ENCODE measurements at regions not wholly inside any gene's neighbourhood (a gene's known extent, or its start where the extent isn't known, plus 50 kb on each side); places are given as distances from the start of the nearest gene placed in this dataset.

DNA sequence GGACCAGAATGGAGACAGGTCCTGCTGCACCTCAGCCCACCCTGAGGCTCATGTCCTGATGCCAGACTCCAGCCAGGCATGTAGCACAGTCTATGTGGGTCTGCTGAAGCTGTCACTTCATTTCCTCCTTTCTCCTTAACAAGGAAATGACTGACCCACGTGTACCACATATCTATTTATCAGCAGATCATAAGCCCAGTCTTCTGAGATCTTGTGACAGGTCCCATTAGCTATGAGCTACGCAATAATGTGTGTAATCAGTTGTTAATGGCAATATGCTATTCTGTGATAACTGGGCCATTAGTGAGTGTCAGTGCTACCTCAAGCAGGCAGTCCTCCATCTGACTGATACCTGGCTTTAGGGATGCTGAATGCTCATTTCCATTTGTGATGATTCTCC lies 615.3 kb downstream of the BCL11A start:
- ATAC-seq (no peak), DNase-seq (ENCODE audit: low spot score) (no peak)

DNA sequence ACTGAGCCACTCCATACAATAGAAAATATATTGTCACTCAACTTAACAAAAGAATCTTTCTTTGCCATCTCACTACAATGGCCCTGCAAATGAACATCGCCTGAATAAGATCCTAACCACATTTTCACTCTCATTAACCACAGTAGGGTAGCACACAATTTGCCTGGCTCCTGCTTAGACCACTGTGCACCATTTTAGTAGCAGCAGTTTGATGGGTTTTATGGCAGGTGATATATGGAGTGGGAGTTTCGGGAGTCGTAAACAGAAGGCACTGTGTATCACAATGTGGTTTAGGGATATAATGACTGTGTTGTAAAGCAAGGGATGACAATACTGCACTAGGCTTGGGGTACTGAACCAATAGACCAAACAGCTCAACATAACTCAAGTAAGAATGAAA lies 617.4 kb downstream of the BCL11A start:
- ATAC-seq, result no peak
- no peak for DNase-seq (ENCODE audit: low spot score)

DNA sequence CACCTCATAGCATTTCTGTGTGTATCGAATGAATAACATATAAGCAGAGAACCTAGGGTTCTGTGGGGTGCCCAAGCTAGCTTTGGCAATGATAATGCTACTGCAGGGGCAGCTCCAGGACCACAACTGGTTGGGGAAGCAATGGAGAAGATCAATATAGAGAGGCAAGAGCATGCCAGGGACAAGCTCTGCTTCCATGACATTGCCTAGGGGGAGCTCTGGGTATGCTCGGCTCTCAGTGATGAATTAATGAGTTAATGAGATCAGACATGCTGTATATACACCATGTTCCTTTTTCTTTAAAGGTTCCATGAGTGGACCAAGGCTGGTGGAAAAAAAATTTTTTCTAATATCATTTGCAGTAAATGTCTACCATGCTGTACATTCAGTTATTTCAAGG lies 618.4 kb downstream of the BCL11A start:
- DNase-seq (ENCODE audit: low spot score) (no peak), ATAC-seq (no peak)

DNA sequence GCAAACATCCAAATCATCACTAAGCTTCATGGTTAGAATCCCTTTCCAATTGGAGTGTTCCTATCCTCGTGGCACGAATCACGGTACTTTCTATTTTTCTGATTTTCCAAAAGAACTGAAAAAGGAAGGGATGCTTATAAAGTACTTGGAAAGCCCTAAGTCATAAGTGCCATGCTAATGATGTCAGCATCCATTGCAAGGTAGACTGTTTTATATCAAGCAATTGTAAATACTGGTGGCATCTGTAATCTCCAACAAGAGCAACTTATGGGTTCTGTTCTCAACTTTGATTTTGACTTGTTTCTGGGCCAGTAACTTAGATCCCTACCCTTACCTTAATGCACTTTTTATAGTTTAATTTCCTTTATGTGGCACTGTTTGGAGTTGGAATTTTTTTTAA lies 619.5 kb downstream of the BCL11A start:
- ATAC-seq (no peak), DNase-seq (ENCODE audit: low spot score) (no peak)

DNA sequence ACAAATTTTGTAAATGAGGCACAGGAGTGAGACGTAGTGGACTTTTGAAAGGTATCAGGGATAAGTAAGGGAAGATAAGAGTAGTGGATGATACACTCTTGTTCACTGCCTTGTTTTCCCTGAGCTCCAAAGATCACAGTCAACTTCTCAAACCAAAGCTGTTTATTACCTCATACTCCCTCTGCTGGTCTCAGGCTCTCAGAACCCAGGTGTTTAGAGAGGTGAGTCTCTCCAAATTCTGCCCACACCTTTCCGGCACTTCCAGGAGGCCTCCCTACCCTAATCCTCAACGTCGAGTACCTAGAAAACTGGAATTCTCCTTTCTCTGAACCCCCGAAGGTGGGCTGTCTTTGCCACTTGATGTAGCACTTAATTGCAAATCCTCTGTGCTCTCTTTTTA lies 621.1 kb downstream of the BCL11A start:
- ATAC-seq (no peak), DNase-seq (ENCODE audit: low spot score) (no peak)

DNA sequence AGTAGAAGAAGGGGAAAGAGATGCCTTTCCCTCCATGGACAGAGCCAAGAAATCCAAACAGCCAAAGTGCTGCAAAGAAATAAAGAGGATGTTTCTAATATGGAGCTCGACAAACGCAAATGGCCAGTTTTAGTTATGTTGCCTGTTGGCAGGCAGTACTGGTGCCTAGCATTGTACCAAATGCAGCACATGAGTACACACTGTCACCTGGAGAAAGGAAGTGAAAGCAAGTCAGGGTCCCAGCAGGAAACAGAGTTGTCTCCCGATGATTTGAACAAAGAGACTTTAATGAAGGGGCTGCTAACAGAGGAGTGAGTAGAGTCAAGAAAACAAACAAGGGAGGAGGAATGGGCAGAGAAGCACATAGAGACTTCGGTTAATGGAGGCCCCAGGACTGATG lies 623.0 kb downstream of the BCL11A start:
- ATAC-seq (no peak), DNase-seq (ENCODE audit: low spot score) (no peak)

DNA sequence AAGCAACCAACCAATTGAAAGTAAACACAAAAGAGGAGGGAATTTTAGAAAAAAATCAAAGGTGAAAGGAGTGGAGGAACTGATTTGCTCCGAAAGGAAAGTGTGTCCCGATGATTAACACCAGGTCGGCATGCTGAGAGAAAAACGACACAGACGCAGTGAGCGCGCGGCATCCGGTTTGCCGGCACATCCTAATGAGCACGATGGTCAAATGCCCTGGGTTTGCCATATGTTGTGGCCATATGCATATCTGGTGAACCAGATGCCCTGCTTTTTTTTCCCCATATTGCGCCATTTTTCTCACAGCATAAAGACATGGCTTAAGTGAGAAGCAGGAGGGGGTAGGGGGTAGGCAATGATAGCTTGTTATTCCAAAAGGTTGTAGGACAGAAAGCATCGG lies 626.7 kb downstream of the BCL11A start:
- DNase-seq (ENCODE audit: low spot score), result no peak
- no peak for ATAC-seq

DNA sequence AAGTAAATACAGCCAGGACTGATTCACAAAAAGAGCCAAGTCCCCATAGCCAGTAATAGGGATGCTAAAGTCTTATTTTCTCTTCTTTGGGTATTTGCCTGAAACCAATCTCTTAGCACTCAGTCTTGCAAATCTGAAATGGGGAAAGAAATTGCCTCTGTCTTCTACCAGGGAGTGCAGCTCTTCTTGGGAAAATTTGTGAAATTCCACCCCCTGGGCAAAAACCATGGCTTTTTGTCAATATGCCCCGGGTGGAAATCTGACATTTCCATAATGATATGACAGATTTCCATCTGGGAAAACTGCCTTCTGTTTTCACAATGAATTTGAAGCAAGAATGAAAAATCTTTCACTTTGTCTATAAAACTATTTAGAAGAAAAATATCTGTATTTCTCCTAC lies 628.1 kb downstream of the BCL11A start:
- DNase-seq (ENCODE audit: low spot score), result no peak
- ATAC-seq, result no peak

DNA sequence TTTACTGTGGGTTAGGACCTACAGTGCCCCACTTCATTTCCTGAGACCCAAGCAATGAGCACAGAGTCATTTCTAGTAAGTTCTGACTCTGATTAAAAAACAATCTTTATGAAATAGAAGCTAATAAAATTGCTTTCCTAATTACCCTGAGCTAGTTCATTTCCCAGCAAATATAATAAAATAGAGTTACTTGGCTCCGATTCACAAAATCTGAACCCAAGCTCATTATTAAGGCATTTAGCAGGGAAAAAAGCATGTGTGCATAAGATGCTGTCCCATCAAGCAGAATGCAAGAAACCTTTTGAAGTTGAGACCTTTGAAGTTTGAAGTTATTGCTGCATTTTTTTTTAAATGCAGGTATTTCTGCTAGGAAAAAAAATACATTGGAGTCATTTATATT lies 629.1 kb downstream of the BCL11A start:
- DNase-seq (ENCODE audit: low spot score) (no peak), ATAC-seq (no peak)

DNA sequence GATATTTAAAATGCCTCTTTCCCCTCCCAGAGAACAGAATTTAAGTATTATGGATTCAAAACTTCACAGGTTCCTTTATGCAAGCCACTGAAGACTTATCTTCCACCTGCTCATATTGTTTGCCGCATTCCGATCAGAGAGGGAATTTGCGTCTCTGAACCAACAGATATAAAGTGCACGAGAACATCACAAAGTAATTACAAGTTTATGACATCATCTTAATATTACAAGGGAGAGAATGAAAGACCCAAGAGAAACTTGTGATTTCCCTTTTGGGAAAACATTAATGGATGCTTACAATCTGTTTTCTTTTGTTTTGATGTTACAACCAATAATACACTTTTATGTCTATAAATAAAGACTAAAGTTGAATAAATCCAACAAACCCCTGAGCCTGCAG lies 631.0 kb downstream of the BCL11A start:
- ATAC-seq (no peak), DNase-seq (ENCODE audit: low spot score) (no peak)

DNA sequence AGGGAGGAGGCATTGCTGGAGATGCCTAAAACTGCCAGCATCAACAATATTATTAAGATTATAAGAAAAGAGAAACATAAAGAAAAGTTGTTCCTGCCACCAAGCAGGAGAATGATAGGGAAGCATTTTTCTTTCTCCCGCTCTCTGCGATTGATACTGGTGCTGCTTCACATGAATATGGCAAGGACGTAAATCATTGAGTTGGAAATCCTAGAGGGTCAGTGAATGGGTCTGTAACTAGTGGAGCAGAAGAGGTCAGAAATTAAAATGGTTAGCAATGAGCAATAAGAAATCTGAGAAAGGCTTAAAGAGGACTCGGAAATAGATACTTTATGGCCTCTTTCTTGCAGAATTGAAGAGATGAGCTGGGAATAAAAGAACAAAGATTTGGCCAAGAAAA lies 631.7 kb downstream of the BCL11A start:
- no peak for ATAC-seq
- no peak for DNase-seq (ENCODE audit: low spot score)

DNA sequence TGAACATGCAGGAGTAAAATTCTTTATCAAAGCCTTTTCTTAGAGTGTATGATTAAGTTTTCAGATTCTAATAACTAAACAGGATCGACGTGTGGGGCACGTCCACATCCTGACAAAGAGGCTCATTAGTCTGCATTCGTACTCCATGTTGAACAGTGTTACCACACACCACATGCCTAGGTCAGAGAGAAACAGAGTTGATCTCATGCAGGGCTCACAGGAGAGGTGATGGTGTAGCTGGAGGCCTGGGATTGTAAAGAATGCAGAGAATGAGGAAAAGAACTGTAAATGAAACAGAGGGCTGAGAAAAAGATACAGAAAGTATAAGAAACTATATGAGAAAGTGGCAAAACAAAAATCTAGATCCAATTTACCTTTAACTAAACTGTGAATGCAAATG lies 632.5 kb downstream of the BCL11A start:
- ATAC-seq (no peak), DNase-seq (ENCODE audit: low spot score) (no peak)

DNA sequence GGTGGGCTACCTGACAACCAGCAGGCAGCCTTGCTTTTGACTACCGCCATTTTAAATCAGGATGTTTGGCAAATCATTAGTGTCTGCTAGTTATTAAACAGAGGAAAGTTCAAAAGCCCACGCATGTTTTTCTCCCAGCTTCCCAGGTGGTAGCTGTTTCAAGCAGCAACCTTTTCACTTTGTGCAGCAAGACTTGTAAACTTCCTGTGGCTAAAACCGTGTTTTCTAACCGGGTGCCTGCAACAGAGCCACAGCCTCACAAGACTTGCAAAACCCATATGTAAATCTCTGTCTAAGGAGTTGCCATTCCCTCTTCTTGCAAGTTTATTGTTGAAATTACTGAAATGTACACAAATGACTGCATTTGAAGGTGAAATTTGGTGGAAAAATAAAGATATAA lies 633.1 kb downstream of the BCL11A start:
- ATAC-seq (no peak), DNase-seq (ENCODE audit: low spot score) (no peak)

DNA sequence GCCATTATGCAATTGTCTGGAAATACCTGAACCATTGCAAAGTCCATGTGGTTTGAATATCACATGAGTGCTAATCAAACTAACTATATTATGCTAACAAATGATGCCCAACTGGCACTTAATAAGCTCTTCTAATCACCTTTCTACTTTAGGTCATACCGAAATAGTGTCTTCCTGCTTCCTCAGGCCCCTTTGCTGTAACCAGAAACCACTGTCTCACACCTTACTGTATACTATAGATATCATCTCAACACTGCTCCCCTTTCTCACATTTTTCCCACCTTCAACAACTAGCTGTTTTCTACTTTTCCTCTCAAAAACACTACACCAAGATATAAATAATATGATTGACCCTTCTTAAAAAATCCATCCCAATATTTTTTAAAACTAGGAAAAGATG lies 633.9 kb downstream of the BCL11A start:
- ATAC-seq, result no peak
- DNase-seq (ENCODE audit: low spot score), result no peak

DNA sequence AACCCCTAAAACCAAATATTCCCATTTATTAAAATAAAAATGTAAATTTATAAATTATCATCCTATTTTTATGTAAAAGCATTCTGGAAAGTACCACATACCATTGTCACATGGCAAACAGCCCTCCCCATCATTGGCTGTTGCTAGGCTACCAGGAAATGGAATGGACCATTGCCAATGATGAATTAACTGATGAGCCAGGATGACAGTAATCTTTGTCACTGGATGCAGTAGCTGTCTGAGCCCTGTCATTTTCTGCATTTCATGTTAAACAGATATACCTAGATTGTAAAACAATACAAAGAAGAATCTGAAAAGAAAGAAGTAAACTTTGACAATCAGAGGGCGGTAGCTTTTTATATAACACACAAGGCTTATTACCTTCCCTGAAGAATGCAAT lies 641.4 kb downstream of the BCL11A start:
- ATAC-seq (no peak), DNase-seq (ENCODE audit: low spot score) (no peak)

DNA sequence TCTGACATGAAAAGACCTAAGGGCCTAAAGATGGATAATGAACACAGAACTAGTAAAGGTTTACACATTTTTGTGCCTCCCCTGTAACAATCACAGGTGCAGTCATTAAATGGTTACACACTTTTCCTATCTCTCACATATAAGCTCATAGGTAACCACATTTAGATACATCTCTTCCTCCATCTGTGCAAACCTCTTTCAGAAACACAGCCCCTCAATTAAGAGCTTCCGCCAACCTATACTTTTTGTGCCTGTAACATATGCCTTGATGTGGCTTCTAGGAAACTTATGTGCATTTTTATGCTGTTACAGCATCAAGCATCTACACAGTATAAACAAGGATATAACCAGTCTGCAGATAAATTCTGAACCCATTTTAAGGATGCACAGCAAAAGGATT lies 643.3 kb downstream of the BCL11A start:
- ATAC-seq (no peak), DNase-seq (ENCODE audit: low spot score) (no peak)

DNA sequence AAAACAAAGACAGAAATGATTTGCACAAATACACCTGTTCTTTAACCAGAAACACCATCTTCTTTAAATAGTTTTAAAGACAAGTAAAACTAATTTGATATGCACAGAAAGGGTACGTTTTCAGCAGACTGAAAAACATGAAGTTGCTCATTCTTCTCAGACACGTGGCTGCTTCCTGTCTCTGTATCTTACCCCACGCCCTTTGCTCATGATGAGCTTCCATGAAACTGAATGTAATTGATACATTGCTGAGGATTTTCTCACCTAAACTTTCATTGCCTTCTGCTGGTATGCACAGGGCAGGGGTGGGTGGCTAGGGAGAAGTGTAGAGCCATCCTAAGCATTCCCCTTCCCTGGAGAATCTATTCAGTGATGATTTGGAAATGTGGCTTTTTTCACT lies 644.3 kb downstream of the BCL11A start:
- ATAC-seq (no peak), DNase-seq (ENCODE audit: low spot score) (no peak)

DNA sequence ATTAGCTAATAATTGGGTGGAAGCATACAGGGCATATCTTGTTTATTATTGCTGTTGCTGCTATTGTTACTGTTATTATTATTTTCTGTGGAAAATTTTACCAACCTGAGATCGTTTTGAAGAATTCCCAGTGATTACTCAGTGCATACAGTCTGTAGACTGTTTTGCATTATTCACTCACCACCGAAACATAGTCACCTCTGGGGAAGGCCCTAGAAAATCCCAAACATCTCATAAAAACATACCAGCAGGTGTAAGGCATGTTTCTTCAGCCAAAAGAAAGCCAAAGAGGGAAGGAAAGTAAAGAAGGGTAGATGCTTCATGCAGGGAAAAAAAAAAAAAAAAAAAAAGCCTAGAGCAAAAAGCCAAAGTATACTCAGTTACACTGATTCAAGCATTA lies 647.7 kb downstream of the BCL11A start:
- no peak for ATAC-seq
- no peak for DNase-seq (ENCODE audit: low spot score)

DNA sequence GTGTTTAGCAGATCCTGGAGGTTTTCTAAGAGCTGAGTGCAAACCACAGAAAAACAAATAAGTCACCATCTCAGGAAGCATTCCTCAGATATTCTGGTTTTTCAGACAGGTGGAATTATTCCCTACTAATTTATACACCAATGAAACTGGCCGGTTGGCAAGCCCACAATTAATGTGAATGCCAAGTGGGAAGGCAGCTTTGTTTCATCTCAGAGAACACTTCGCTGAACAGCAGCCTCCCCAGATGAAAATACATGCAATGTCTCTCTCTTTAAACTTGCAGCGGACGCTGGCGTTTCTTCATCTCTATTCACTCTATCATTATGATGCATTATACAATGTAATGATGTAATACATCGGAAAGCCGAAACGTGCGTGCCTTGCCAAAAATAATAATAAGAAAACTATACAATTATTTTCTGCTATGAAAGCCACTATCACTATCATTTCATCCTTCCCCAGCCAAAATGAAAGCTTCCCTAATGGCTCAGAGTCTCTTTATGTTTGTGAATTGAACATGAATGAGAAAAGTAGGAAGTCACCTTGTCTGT lies 649.4 kb downstream of the BCL11A start:
- no peak for ATAC-seq
- DNase-seq (ENCODE audit: low spot score), result no peak

DNA sequence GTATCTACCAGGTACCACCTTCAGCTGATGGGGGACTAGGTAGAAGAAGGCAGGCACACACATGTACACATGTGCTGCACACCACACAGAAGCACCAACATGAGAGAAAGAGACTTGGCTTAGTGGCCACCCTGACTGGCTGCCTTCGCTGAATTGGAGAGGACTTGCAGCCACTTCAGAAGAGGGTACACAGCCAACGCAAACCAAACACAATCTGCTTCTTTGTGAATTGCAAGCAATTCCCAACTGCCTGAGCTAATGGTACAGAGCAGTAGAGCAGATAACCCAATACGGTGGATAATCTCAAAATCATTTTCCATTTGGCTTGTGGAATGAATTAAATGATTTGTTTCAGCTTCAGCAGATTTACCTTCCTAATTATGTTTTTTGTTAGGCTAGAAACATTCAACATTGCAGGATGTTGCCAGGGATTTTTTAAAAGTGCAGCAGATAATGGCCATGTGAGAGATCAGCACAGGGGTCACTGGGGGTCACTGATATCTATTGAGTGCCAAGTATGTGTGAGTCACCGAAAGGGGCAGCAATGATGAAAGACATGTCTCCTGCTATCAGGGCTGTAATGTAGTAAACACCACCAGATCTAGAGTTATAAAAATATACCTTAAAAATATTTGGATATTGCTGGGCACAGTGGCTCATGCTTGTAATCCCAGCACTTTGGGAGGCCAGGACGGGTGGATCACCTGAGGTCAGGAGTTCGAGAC lies 652.6 kb downstream of the BCL11A start:
- DNase-seq (ENCODE audit: low spot score), result no peak

DNA sequence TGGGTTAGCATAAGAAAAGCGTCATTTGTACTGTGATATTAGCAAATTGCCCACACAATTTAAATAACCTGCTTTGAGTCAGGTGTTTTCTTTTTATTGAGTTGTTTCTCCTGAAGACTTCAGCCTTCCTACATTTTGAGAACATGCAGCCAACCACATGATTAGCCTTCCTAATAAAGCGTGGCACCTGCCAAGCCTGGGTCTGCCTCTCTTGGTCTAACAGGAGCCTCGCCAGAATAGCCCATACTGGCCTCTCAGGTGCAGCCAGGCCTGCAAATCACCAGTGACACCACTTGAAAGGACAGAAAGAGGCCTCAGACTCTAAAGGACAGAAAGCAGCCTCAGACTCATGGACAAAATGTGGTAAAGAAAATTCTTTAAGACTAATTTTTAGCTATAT lies 653.8 kb downstream of the BCL11A start:
- ATAC-seq (no peak), DNase-seq (ENCODE audit: low spot score) (no peak)

More for the DNA sequence above, 652.6 kb downstream of the BCL11A start:
- no peak for ATAC-seq

DNA sequence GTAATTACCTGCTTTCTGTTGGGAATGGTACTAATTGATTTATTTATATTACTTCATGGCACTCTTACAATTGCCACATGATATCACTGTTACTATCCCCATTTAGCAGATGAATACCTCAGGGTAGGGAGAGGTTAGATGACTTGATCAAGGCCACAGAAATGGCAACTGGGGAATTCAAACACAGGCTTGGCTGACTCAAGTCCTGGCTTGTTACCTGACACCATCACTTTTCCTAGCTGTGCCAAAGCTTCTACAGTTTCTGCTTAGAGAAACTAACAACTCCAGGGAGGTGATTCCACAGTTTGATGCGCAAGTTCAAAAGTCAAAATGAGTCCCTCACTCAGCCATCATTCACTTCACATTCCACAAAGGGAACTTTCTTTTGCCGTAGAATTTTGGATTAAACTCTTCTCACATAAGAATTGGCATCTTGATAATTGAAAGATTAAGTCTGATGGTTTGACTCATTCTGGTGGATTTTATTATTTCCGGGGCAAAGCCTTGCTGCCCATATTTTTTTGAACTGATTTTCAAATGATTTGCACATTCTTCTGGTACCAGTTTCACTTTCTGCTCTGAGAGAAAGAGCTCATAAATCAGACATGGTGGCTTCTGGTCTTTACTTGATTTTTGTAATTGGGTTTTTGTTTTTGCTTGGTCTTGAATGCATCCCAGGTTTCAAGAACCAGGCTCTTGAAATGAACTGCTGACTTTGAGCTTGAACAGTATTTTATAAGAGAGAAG lies 656.8 kb downstream of the BCL11A start:
- no peak for DNase-seq (ENCODE audit: low spot score)
- no peak for ATAC-seq

DNA sequence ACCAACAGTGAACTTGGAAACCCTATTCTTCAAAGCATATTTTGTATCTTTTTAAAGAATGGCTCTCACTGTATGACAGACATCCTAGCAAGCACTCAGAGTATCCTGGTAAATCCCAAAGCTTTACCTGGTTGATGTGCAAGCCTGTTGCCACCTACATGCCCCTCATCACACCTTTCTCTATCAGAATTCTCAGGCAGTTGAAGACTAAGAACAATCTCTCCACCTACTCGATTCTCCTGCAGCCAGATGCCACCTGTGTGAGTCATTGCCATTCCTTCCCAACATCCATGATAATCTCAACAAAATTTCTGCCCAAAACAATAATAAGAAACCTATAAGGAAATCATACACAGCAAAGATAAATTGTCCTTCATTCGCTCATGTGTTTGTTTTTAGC lies 659.8 kb downstream of the BCL11A start:
- ATAC-seq, result no peak
- no peak for DNase-seq (ENCODE audit: low spot score)

All from left lobe of liver (tissue), 2 donors.